K562 (cell line): ENCODE measurements at regions not wholly inside any gene's neighbourhood (a gene's known extent, or its start where the extent isn't known, plus 50 kb on each side); places are given as distances from the start of the nearest gene placed in this dataset.

Experiments
- CTBP1 ChIP-seq: fragments of 450-650 bp; IDR thresholded peaks from 2 replicates; pipeline ENCODE4 v1.6.1; 2016; ENCODE audit warnings: borderline replicate concordance
- CXXC5 ChIP-seq: fragments of 250-450 bp; sonication (Bioruptor Pico); IDR thresholded peaks from 2 replicates; pipeline ENCODE4 v1.8.0; 2022; ENCODE audit warnings: inconsistent platforms, mild to moderate bottlenecking, moderate library complexity
- ETS1 ChIP-seq: conservative IDR thresholded peaks from 2 replicates; pipeline ENCODE4 v1.6.1; 2011; ENCODE audit warnings: low read depth, mild to moderate bottlenecking, low read length; ENCODE audit not compliant: control insufficient read depth
- FOXA3 ChIP-seq, 2 experiments: fragments of 450-650 bp in 1 of 2; sonication (generic) in 1 of 2; formaldehyde crosslinking; IDR thresholded peaks in 1 of 2; conservative IDR thresholded peaks in 1 of 2; 2 replicates each; pipeline versions ENCODE4 v1.4.0 to v1.8.0; 2020 to 2022; ENCODE audit warnings: mild to moderate bottlenecking in 2 of 2, missing genetic modification reagents in 1 of 2
- GTF2E2 ChIP-seq: fragments of 200-800 bp; sonication (Bioruptor generic); IDR thresholded peaks from 2 replicates; pipeline ENCODE4 v1.6.1; 2016; ENCODE audit warnings: missing genetic modification characterization, missing compliant biosample characterization
- HDAC8 ChIP-seq: fragments of 450-650 bp; IDR thresholded peaks from 2 replicates; pipeline ENCODE4 v1.6.1; 2016; ENCODE audit warnings: mild to moderate bottlenecking, missing genetic modification characterization, moderate library complexity, missing compliant biosample characterization
- HOXB6 ChIP-seq: fragments of 250-450 bp; sonication (Bioruptor Pico); IDR thresholded peaks from 2 replicates; pipeline ENCODE4 v1.5.1; 2022; ENCODE audit warnings: mild to moderate bottlenecking, borderline replicate concordance
- IRF1 ChIP-seq: sonication (generic); formaldehyde crosslinking; IDR thresholded peaks from 2 replicates; pipeline ENCODE4 v1.8.0; 2022; ENCODE audit warnings: missing genetic modification reagents, mild to moderate bottlenecking, borderline replicate concordance
- NCOR1 ChIP-seq: fragments of 450-650 bp; IDR thresholded peaks from 2 replicates; pipeline ENCODE4 v1.6.1; 2016; ENCODE audit warnings: mild to moderate bottlenecking, moderate library complexity
- POLR3G ChIP-seq: IDR thresholded peaks from 2 replicates; pipeline ENCODE4 v1.6.1; 2011; ENCODE audit not compliant: insufficient read length, insufficient replicate concordance; ENCODE audit errors: extremely low read depth
- SMARCB1 ChIP-seq: IDR thresholded peaks from 2 replicates; pipeline ENCODE4 v1.6.1; 2011; ENCODE audit warnings: improper control_type of control experiment, low read depth; ENCODE audit not compliant: insufficient read length
- SMARCE1 ChIP-seq: fragments of 450-650 bp; IDR thresholded peaks from 2 replicates; pipeline ENCODE4 v1.7.1; 2016; ENCODE audit warnings: mild to moderate bottlenecking
- SMC3 ChIP-seq: conservative IDR thresholded peaks from 2 replicates; pipeline ENCODE4 v1.6.1; 2011; ENCODE audit warnings: low read depth, low read length, improper control_type of control experiment; ENCODE audit not compliant: insufficient read depth
- SOX6 ChIP-seq: fragments of 450-650 bp; IDR thresholded peaks from 2 replicates; pipeline ENCODE4 v1.6.1; 2014; ENCODE audit warnings: mild to moderate bottlenecking
- TAF7 ChIP-seq: fragments of 450-650 bp; IDR thresholded peaks from 2 replicates; pipeline ENCODE4 v1.6.1; 2016; ENCODE audit warnings: missing genetic modification characterization, missing compliant biosample characterization
- ZKSCAN3 ChIP-seq: fragments of 250-450 bp; sonication (Bioruptor Pico); IDR thresholded peaks from 2 replicates; pipeline ENCODE4 v1.4.0; 2020
- ZNF140 ChIP-seq: fragments of 250-450 bp; sonication (Bioruptor Pico); IDR thresholded peaks from 2 replicates; pipeline ENCODE4 v1.8.0; 2021; ENCODE audit warnings: moderate library complexity, mild to moderate bottlenecking, inconsistent platforms
- ZNF23 ChIP-seq: fragments of 250-450 bp; sonication (Bioruptor Pico); IDR thresholded peaks from 2 replicates; pipeline ENCODE4 v1.4.0; 2020; ENCODE audit warnings: mild to moderate bottlenecking
- ZNF408 ChIP-seq: fragments of 250-450 bp; sonication (Bioruptor Pico); IDR thresholded peaks from 2 replicates; pipeline ENCODE4 v1.4.0; 2020; ENCODE audit warnings: low read depth, mild to moderate bottlenecking, moderate library complexity
- ZNF583 ChIP-seq: fragments of 250-450 bp; sonication (Bioruptor Pico); IDR thresholded peaks from 2 replicates; pipeline ENCODE4 v1.4.0; 2020
- ZNF699 ChIP-seq: fragments of 250-450 bp; sonication (Bioruptor Pico); IDR thresholded peaks from 2 replicates; pipeline ENCODE4 v1.8.0; 2021; ENCODE audit warnings: mild to moderate bottlenecking, moderate library complexity; ENCODE audit not compliant: insufficient replicate concordance
- ZSCAN32 ChIP-seq: fragments of 450-650 bp; formaldehyde crosslinking; IDR thresholded peaks from 2 replicates; pipeline ENCODE4 v1.4.0; 2020; ENCODE audit warnings: mild to moderate bottlenecking, moderate library complexity
- TF ChIP-seq, protein P1 (sequence below): fragments of 450-650 bp; formaldehyde crosslinking; IDR thresholded peaks from 2 replicates; pipeline ENCODE4 v1.4.0; 2020; ENCODE audit warnings: mild to moderate bottlenecking, moderate library complexity

GRCh38 chr6:28727559-28728211, 196.1 kb downstream of the TRIM27 start (continued):
- TF ChIP-seq ZNF140 (CRISPR knock-in tag) (no peak), SMARCB1 (no peak), CTBP1 (peak; percentile 28; the same call in 1 of the 2 replicates), IRF1 (no peak), FOXA3 (CRISPR knock-in tag; conservative IDR thresholded peaks at IDR 0.05 in 1 of 2, IDR thresholded peaks at IDR 0.05 in 1 of 2) (no peak), SMARCE1 (no peak), CXXC5 (CRISPR knock-in tag) (0 out of 2 replicates have a peak, but pooled peaks have one; percentile 0), ZSCAN32 (CRISPR knock-in tag) (no peak), SMC3 (no peak), HDAC8 (tag) (no peak), TAF7 (0 out of 2 replicates have a peak, but pooled peaks have one; percentile 12), ZNF583 (CRISPR knock-in tag) (no peak), ZNF23 (CRISPR knock-in tag) (no peak), GTF2E2 (0 out of 2 replicates have a peak, but pooled peaks have one; percentile 21), HOXB6 (no peak), ZKSCAN3 (CRISPR knock-in tag) (no peak), ZNF408 (no peak), NCOR1 (no peak), ETS1 (no peak), POLR3G (no peak), SOX6 (0 out of 2 replicates have a peak, but pooled peaks have one; percentile 9), ZNF699 (CRISPR knock-in tag) (no peak)
- TF ChIP-seq, protein P1, sequence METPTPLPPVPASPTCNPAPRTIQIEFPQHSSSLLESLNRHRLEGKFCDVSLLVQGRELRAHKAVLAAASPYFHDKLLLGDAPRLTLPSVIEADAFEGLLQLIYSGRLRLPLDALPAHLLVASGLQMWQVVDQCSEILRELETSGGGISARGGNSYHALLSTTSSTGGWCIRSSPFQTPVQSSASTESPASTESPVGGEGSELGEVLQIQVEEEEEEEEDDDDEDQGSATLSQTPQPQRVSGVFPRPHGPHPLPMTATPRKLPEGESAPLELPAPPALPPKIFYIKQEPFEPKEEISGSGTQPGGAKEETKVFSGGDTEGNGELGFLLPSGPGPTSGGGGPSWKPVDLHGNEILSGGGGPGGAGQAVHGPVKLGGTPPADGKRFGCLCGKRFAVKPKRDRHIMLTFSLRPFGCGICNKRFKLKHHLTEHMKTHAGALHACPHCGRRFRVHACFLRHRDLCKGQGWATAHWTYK (CRISPR knock-in tag) = no peak
